OCI-LY3 (cell line): ENCODE measurements at regions not wholly inside any gene's neighbourhood (a gene's known extent, or its start where the extent isn't known, plus 50 kb on each side); places are given as distances from the start of the nearest gene placed in this dataset.

Experiments used
- H2AFZ ChIP-seq: fragments of 200-600, 300-600 bp; shearing (Covaris generic); 2 replicates; pipeline ENCODE4 v1.6.0; 2014; ENCODE audit warnings: antibody characterized with exemption, low read depth, low read length
- H3K27ac ChIP-seq: fragments of 200-600, 300-600 bp; sonication (generic); 2 replicates; pipeline ENCODE4 v1.5.1; 2014; ENCODE audit warnings: mild to moderate bottlenecking, low read length, moderate library complexity, mixed read lengths
- H3K27me3 ChIP-seq: fragments of 200-600, 300-600 bp; sonication (generic); 2 replicates; pipeline ENCODE4 v1.6.1; 2014; ENCODE audit warnings: low read depth, low read length, mixed read lengths
- H3K36me3 ChIP-seq: fragments of 200-600, 300-600 bp; sonication (generic); replicated peaks from 2 replicates; pipeline ENCODE3; 2014; ENCODE audit warnings: low read depth, low read length, mixed read lengths
- H3K4me1 ChIP-seq: fragments of 300-600, 200-600 bp; sonication (generic); 2 replicates; pipeline ENCODE4 v1.6.1; 2014; ENCODE audit warnings: low read length, mixed read lengths
- H3K4me2 ChIP-seq: fragments of 200-600, 300-600 bp; sonication (generic); 2 replicates; pipeline ENCODE4 v1.6.1; 2014; ENCODE audit warnings: low read length, mixed read lengths
- H3K4me3 ChIP-seq: fragments of 300-600, 200-600 bp; sonication (generic); 2 replicates; pipeline ENCODE4 v1.5.1; 2014; ENCODE audit warnings: antibody characterized with exemption, mild to moderate bottlenecking, low read length, moderate library complexity
- H3K79me2 ChIP-seq: fragments of 300-600, 200-600 bp; shearing (Covaris generic); 2 replicates; pipeline ENCODE4 v1.6.1; 2014; ENCODE audit warnings: mild to moderate bottlenecking, low read length, mixed read lengths
- H3K9ac ChIP-seq: fragments of 300-600, 200-600 bp; shearing (Covaris generic); 2 replicates; pipeline ENCODE4 v1.6.0; 2014; ENCODE audit warnings: mild to moderate bottlenecking, low read length, moderate library complexity
- H3K9me3 ChIP-seq: fragments of 200-600, 300-600 bp; shearing (Covaris generic); 2 replicates; pipeline ENCODE4 v1.6.1; 2014; ENCODE audit warnings: low read length, mixed read lengths; ENCODE audit not compliant: insufficient read depth
- H4K20me1 ChIP-seq: fragments of 200-600, 300-600 bp; sonication (generic); 2 replicates; pipeline ENCODE4 v1.6.1; 2016; ENCODE audit warnings: low read length, mixed read lengths; ENCODE audit not compliant: insufficient read depth
- CTCF ChIP-seq: fragments of 200-600, 300-600 bp; sonication (generic); IDR thresholded peaks from 2 replicates; pipeline ENCODE4 v1.5.1; 2014; ENCODE audit warnings: antibody characterized with exemption, low read length, low read depth
- EZH2phosphoT487 ChIP-seq: fragments of 200-600 bp; shearing (Covaris generic); IDR thresholded peaks from 2 replicates; pipeline ENCODE4 v1.6.1; 2018; ENCODE audit warnings: antibody characterized with exemption, mixed run types, low read depth

GRCh38 chr2:220185766-220186305 lies 558.4 kb downstream of the SLC4A3 start:
- no peak overlapping the region for H3K27ac ChIP-seq
- H3K36me3 ChIP-seq: no peaks in the 10 kb centered on the region
- H3K79me2 ChIP-seq: no peaks in the 10 kb centered on the region
- no peaks in the 10 kb centered on the region for H3K9me3 ChIP-seq
- H3K27me3 ChIP-seq: no peaks in the 10 kb centered on the region
- peaks cover 12% of the 10 kb centered on the region for H3K4me1 ChIP-seq
- H3K4me2 ChIP-seq: no peak overlapping the region
- H3K4me3 ChIP-seq: no peak overlapping the region
- H3K9ac ChIP-seq: no peak overlapping the region
- TF ChIP-seq EZH2phosphoT487 (no peak), CTCF (no peak)
- no peaks in the 10 kb centered on the region for H4K20me1 ChIP-seq
- no peak overlapping the region for H2AFZ ChIP-seq

- no peak for TF ChIP-seq EZH2phosphoT487
- TF ChIP-seq CTCF: no peak
- H3K4me1 ChIP-seq: peaks cover 12% of the 10 kb centered on the region
- H3K9ac ChIP-seq: no peak overlapping the region
- no peaks in the 10 kb centered on the region for H3K79me2 ChIP-seq
- no peak overlapping the region for H2AFZ ChIP-seq
- no peaks in the 10 kb centered on the region for H3K36me3 ChIP-seq
- H3K27me3 ChIP-seq: no peaks in the 10 kb centered on the region
- H3K9me3 ChIP-seq: no peaks in the 10 kb centered on the region
- no peak overlapping the region for H3K27ac ChIP-seq
- peak overlapping the region; percentile 32 for H3K4me2 ChIP-seq
- H4K20me1 ChIP-seq: no peaks in the 10 kb centered on the region
- no peak overlapping the region for H3K4me3 ChIP-seq
Observed at GRCh38 chr2:220188031-220188430, 560.6 kb downstream of the SLC4A3 start.

- TF ChIP-seq EZH2phosphoT487 (no peak), CTCF (no peak)
- Histone ChIP-seq H3K79me2 (no peaks in the 10 kb centered on the region), H2AFZ (no peak overlapping the region), H3K4me2 (no peak overlapping the region), H3K4me3 (no peak overlapping the region), H3K4me1 (peaks cover 12% of the 10 kb centered on the region), H3K9me3 (no peaks in the 10 kb centered on the region), H3K27ac (no peak overlapping the region), H3K9ac (no peak overlapping the region), H4K20me1 (no peaks in the 10 kb centered on the region), H3K36me3 (no peaks in the 10 kb centered on the region), H3K27me3 (no peaks in the 10 kb centered on the region)
Observed at GRCh38 chr2:220191031-220191430, 563.6 kb downstream of the SLC4A3 start.

- Histone ChIP-seq H3K4me3 (no peak overlapping the region), H4K20me1 (no peaks in the 10 kb centered on the region), H3K4me1 (peaks cover 12% of the 10 kb centered on the region), H3K27ac (no peak overlapping the region), H3K36me3 (no peaks in the 10 kb centered on the region), H3K27me3 (no peaks in the 10 kb centered on the region), H3K9ac (no peak overlapping the region), H2AFZ (no peak overlapping the region), H3K4me2 (no peak overlapping the region), H3K79me2 (no peaks in the 10 kb centered on the region), H3K9me3 (no peaks in the 10 kb centered on the region)
- no peak for TF ChIP-seq CTCF
- no peak for TF ChIP-seq EZH2phosphoT487
Observed at GRCh38 chr2:220191737-220192136, 564.3 kb downstream of the SLC4A3 start.
